Stromal cell of bone marrow (primary cell): ENCODE measurements at regions not wholly inside any gene's neighbourhood (a gene's known extent, or its start where the extent isn't known, plus 50 kb on each side); places are given as distances from the start of the nearest gene placed in this dataset.

Source experiments
- DNase-seq: peaks from one replicate; pipeline ENCODE4 v3.0.0-alpha.2; 2012; ENCODE audit warnings: low read depth

- no peak for DNase-seq
Observed at GRCh38 chr6:22467645-22468044, 101.7 kb upstream of the HDGFL1 start.

GRCh38 chr6:22468256-22468965, 101.0 kb upstream of the HDGFL1 start:
- DNase-seq = no peak

- DNase-seq = no peak
Observed at GRCh38 chr6:22470454-22471131, 98.8 kb upstream of the HDGFL1 start.

- DNase-seq = peak; percentile 49
Observed at GRCh38 chr6:22471132-22471690, 98.2 kb upstream of the HDGFL1 start.

GRCh38 chr6:22471746-22472145, 97.6 kb upstream of the HDGFL1 start:
- no peak for DNase-seq

GRCh38 chr6:22473991-22474682, 95.2 kb upstream of the HDGFL1 start:
- no peak for DNase-seq

- DNase-seq = no peak
Observed at GRCh38 chr6:22476811-22477390, 92.5 kb upstream of the HDGFL1 start.

- no peak for DNase-seq
Observed at GRCh38 chr6:22497276-22497675, 72.1 kb upstream of the HDGFL1 start.

- no peak for DNase-seq
Observed at GRCh38 chr6:22499815-22500214, 69.6 kb upstream of the HDGFL1 start.

- no peak for DNase-seq
Observed at GRCh38 chr6:22506496-22506895, 62.9 kb upstream of the HDGFL1 start.

GRCh38 chr6:22512686-22513427, 56.5 kb upstream of the HDGFL1 start:
- peak; percentile 16 for DNase-seq

GRCh38 chr6:22513667-22514066, 55.7 kb upstream of the HDGFL1 start:
- no peak for DNase-seq

GRCh38 chr6:22519237-22519636, 50.1 kb upstream of the HDGFL1 start:
- DNase-seq = no peak
